GM19023 (cell line): ENCODE measurements at regions not wholly inside any gene's neighbourhood (a gene's known extent, or its start where the extent isn't known, plus 50 kb on each side); places are given as distances from the start of the nearest gene placed in this dataset.
A peak's percentile ranks its signal among the peaks of the same experiment; 100 is the strongest.
"Not testable (repeated sequence)": the region's sequence is repeated elsewhere in the genome, so short reads cannot be mapped to it uniquely, and the experiment has no call there.

ENCODE experiments used
- ATAC-seq: cut with Tn5 transposase; IDR thresholded peaks from one replicate; pipeline ENCODE4 v1.9.1; 2021; ENCODE audit warnings: mild to moderate bottlenecking, moderate library complexity; ENCODE audit not compliant: unreplicated experiment

GRCh38 chr2:87525497-87525991, 222.3 kb upstream of the PLGLB2 start:
- peak; percentile 57 for ATAC-seq

DNA sequence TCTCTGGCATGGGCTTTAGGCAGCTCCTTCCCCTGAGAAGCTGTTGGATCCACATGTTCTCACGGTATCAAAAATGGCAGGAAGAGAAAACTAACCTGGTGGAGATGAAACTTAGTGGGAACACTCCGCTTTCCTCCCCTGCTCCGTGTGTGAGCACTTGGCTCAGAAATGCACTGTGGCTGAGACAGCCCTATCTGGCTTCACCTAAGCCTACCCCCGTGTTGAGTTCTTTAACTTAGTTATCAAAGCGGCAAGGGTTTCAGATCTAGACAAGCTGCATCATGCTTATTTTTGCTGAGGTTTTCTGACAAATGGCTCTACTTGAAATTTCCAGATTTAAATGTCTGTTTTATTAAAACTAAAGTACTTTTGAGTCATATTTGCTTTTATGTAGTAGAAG, 221.6 kb upstream of the PLGLB2 start:
- not testable (repeated sequence) for ATAC-seq

GRCh38 chr2:87531968-87532715, 215.7 kb upstream of the PLGLB2 start:
- ATAC-seq = not testable (repeated sequence)

DNA sequence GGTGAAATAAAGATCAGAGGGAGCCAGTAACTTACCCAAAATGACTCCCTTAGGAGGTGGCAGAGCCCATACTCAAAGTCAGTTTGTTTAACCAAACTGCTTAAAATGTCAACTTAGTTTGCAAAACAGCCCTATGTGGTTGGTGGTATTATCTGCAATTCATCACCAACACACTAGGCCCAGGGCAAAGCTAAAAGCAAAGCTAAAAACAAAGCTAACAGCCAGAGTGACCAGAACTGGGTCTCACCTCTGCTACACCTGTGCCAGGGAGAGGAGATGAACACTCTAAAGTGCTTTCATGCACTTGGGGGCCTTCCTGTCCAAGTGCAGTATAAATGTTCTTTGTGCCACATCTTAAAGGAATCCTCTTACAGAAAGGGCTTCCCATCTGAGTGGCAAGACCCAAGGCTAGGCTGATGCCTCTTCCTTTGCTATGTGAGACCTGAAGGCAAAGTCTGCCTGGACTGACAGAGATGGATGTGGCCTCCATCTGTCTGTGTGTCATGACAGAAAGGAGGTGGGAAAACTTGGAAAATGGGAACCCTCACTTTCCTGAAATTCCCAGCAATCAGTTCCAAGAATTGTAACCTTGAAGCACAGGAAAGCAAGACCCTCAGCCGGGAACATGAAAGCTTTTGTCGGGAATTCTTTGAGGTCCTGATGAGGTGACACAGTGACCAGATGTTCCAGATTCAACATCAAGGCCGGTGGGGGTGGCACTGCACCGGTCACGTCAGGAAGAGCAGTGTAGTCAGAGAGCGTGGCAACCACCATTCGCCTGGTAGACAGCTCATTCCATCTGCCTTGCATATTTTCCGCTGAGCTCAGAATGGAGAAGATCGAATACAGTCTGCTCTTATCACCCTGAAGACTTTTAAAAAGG, 214.3 kb upstream of the PLGLB2 start:
- ATAC-seq = not testable (repeated sequence)

- not testable (repeated sequence) for ATAC-seq
Observed at GRCh38 chr2:87534273-87534889, 213.5 kb upstream of the PLGLB2 start.

DNA sequence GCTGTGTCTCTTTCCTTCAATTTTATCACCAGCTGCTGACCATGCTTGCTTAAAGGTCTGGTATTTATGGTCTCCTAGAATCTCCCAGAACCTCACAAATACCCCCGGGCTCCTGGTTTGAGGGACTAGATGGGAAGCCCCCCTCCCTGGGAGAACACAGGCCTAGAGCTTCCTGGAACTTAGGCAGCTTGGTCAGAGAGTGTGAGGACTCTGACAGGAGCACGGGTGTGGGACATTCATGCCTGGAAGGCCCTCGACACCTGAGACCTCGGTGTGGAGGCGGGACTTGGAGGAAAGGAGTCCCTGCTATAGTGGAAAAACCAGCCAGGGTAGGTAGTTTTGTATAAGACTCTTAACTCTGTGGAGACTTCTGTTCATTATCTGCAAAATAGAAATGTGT, 211.5 kb upstream of the PLGLB2 start:
- not testable (repeated sequence) for ATAC-seq

DNA sequence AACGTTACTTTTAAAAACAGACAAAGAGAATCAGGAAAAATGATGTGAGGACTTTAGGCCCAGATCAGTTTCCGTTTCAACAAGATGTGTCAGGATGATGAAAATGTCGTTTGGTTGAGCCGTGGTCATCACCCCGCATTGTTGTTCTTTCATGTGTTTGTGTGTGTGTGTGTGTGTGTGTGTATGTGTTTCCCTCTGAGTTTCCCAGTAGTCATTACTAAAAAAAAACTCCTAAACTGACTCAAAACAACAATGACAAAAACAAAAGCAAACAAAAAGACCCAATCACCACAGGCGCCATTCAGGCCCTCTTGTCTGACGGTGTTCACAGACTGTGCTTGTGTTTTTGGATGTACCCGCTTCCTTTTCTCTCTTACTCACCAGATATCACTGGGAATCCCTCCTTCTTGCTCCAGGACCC, 210.6 kb upstream of the PLGLB2 start:
- not testable (repeated sequence) for ATAC-seq

GRCh38 chr2:87538268-87538667, 209.6 kb upstream of the PLGLB2 start:
- not testable (repeated sequence) for ATAC-seq

- not testable (repeated sequence) for ATAC-seq
Observed at GRCh38 chr2:87539151-87539943, 208.5 kb upstream of the PLGLB2 start.

GRCh38 chr2:87540242-87540641, 207.6 kb upstream of the PLGLB2 start:
- ATAC-seq = not testable (repeated sequence)

DNA sequence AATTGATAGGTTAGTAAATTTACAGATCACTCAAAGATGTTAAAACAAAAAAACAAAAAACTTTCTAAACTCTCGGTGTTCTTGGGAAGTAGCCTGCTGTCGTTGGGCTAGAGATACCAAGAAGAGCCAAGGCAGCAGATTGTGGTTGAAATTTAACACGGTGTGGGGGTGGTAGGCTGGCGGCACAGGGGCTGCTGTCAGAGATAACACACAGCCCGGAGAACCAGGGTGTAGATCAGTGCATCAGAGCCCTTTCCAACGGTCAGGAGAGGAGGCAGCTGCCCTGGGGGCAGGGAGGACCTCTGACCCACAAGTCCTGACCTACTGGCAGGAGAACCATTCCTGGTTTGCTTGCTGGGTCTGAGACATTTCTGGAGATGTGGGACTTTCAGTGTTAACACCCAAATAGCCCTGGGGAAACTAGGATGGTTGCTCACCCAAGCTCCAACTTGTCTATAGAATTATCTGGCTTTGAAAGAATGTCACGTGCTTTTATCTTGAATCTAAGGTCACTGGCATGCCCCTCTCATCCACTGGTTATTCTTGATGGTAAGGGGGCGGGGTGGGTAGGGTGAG, 205.2 kb upstream of the PLGLB2 start:
- not testable (repeated sequence) for ATAC-seq

DNA sequence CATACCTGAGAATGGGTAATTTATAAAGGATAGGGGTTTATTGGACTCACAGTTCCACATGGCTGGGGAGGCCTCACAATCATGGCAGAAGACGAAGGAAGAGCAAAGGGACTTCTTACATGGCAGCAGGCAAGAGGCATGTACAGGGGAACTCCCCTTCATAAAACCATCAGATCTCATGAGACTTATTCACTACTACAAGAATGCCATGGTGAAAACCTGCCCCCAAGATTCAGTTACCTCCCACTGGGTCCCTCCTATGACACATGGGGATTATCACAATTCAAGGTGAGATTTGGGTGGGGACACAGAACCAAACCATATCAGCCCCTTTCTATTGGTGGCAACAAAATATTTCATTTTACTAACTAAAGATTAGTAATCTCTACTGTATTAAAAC, 204.1 kb upstream of the PLGLB2 start:
- not testable (repeated sequence) for ATAC-seq

GRCh38 chr2:87547106-87547505, 200.8 kb upstream of the PLGLB2 start:
- not testable (repeated sequence) for ATAC-seq

GRCh38 chr2:87547966-87548365, 199.9 kb upstream of the PLGLB2 start:
- ATAC-seq = not testable (repeated sequence)

DNA sequence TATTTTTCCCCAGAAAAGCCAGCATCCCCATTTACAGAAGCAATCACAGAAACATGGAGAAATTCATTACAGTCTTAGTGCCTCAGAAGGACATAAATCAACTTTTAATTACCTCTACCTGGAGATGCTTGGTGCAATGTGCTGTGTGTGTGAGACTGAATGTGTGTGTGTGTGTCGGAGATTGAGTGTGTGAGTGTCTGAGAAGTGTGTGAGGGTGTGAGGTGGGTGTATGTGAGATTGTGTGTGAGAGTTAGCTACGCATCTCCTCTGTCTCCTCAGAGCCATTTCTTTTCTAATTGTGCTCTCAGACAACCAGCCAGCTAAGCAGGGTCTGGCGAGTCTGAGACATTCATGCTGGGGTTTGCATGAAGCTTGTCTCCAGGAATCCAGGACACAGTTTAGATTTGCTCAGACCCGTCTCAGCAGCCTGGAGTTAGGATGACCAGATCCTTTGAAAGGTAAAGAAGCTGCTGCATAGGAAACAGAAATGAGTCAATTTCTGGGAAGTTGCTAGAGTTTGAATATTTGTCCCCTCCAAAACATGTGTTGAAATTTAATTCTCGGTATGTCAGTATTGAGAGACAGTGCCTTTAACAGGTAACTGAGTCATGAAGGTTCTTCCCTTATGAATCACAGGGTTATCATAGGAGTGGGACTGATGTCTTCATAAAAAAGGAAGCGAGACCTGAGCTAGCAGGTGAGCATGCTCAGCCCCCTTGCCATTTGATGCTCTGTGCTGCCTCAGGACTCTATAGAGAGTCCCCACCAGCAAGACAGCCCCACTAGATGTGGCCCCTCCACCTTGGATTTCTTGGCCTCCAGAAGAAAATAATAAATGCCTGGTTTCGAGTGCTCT, 199.0 kb upstream of the PLGLB2 start:
- ATAC-seq = not testable (repeated sequence)

DNA sequence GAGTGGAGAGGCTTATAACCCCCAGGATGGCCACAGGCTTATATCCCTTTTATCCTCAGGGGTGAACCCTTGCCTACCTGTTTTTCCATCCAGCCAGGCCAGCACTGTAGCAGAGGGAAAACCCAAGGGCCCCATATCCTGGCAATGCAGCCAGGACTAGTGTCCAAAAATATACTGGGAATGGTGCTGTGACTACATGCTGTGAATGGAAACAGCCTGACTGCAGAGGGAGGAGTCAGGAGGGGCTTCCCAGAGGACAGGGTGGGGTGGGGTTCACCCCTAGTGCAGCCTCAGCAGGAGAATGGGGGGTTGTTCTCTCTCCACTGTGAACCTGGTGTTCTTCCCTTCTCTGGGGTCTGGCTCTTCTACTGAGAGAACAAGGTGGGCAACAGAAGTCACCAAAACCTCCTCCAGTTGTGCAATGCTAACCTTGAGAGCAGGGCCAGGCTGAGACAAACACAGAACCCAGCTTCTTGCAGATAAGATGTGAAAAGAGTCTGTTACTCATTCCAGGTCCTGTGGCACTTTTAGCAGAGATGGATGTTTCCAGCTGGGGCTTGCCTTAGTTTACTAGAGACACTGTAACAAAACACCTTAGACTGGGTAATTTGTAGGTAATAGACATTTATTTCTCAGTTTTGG, 198.2 kb upstream of the PLGLB2 start:
- not testable (repeated sequence) for ATAC-seq

GRCh38 chr2:87554678-87555077, 193.2 kb upstream of the PLGLB2 start:
- ATAC-seq = not testable (repeated sequence)

GRCh38 chr2:87555082-87555481, 192.8 kb upstream of the PLGLB2 start:
- ATAC-seq = not testable (repeated sequence)

DNA sequence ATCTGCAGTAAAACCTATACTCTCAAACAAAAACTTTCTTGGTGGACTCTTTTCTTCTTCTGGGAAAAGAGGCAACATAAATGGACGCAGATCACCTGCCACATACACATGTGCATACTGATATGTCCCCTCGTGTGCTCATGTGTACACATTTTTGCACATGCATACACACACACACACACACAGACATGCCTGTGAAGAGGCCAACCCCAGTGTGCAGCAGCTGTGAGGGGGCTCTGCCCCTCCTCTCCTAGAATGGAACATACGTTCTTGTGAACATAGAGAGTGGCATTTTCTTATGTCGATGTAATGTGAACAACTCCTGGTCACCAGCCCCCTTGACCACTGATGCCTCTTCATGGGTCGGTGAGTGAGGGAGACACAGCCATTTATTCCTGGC, 188.9 kb upstream of the PLGLB2 start:
- ATAC-seq = not testable (repeated sequence)
